ENCODE measurements at regions not wholly inside any gene's neighbourhood (a gene's known extent, or its start where the extent isn't known, plus 50 kb on each side); places are given as distances from the start of the nearest gene placed in this dataset.

DNA sequence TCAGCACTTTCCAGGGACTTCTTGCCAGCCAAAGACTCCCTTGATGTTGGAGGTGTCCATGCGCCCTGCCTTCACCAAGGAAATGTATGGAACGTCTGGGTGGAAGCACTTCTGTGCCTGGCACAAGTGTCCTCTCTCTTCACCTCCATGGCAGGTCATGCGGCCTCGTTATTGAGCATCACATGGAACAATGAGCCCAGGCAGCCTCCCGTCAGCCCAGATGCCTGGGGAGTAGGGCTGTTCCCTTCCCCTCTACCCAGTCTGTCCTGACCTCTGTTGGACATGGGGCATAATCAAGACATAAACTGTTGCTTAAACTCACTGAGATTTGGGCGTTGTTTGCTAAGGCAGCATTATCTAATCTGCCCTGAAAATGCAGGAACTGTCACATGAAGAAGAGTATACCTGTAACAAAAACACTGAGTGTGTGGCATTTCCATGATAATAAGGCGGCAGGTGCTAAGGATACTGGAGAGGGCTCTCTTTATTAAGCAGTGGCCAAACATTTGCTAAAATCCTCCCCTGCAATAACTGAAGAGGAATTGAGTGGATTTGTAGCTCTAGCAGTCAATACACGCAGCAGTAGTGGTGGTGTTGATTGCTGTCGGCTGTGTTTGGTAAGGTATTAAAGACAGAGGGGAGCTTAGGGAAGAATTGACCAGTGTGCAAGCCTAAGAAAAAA is 338.2 kb upstream of the ATP10A start:
- Histone ChIP-seq H3K4me2 (no peak overlapping the region), H3K9me3 (ENCODE audit: low read depth) (no peaks in the 10 kb centered on the region)

DNA sequence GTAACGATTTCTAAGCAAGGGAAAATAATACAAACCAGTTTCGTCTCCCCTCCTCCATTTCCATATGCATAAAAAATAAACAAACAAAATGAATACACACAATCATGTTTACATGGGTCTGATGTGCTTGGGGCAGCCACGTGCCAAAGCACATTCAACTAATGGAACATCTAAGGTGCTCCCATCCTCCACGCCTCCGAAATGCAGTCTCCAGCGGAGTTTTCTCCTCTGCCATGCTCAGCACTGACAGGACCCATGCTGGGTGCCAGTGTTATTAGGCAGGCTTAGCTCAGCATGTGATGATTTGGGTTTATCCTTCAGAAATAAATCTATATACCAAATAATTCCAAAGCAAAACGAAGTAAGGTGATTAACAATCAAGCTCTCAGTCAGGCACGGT is 337.3 kb upstream of the ATP10A start:
- no peak for DNase-seq (ENCODE audit: low spot score)
- no peak overlapping the region for H3K27ac ChIP-seq
- H3K4me3 ChIP-seq: no peak overlapping the region
- no peak overlapping the region for H3K4me2 ChIP-seq
- 59% methylated on average over 8 of the region's 8 CpGs for WGBS (ENCODE audit: low lambda C conversion rate, missing lambda C conversion rate)
- H3K9me3 ChIP-seq (ENCODE audit: low read depth): no peaks in the 10 kb centered on the region
- H3K36me3 ChIP-seq (replicated peaks; ENCODE audit: insufficient read depth, low read depth): no peaks in the 10 kb centered on the region
- no peaks in the 10 kb centered on the region for H3K9me2 ChIP-seq (replicated peaks; ENCODE audit: insufficient read depth)
- H4K20me1 ChIP-seq (ENCODE audit: insufficient read depth, poor library complexity, severe bottlenecking): no peaks in the 10 kb centered on the region
- H3K27me3 ChIP-seq: no peaks in the 10 kb centered on the region
- H2AFZ ChIP-seq: no peak overlapping the region
- TF ChIP-seq EZH2 (IDR thresholded peaks at IDR 0.05; ENCODE audit: borderline replicate concordance): no peak
- no peak for TF ChIP-seq CTCF (IDR thresholded peaks at IDR 0.05; ENCODE audit: poor library complexity)
- TF ChIP-seq EZH2phosphoT487 (IDR thresholded peaks at IDR 0.05; ENCODE audit: low read depth, severe bottlenecking, unreplicated experiment): no peak
- no peaks in the 10 kb centered on the region for H3K4me1 ChIP-seq (ENCODE audit: insufficient read depth)
- no peaks in the 10 kb centered on the region for H3K79me2 ChIP-seq

More for the DNA sequence above, 338.2 kb upstream of the ATP10A start:
- H3K4me1 ChIP-seq (ENCODE audit: insufficient read depth): no peaks in the 10 kb centered on the region
- H3K27me3 ChIP-seq: no peaks in the 10 kb centered on the region
- H3K79me2 ChIP-seq: no peaks in the 10 kb centered on the region
- no peak for DNase-seq (ENCODE audit: low spot score)
- no peak for TF ChIP-seq EZH2 (IDR thresholded peaks at IDR 0.05; ENCODE audit: borderline replicate concordance)
- no peak for TF ChIP-seq EZH2phosphoT487 (IDR thresholded peaks at IDR 0.05; ENCODE audit: low read depth, severe bottlenecking, unreplicated experiment)
- no peak for TF ChIP-seq CTCF (IDR thresholded peaks at IDR 0.05; ENCODE audit: poor library complexity)
- H3K4me3 ChIP-seq: no peak overlapping the region
- H3K27ac ChIP-seq: no peak overlapping the region
- H4K20me1 ChIP-seq (ENCODE audit: insufficient read depth, poor library complexity, severe bottlenecking): no peaks in the 10 kb centered on the region
- no peak overlapping the region for H2AFZ ChIP-seq
- no peaks in the 10 kb centered on the region for H3K9me2 ChIP-seq (replicated peaks; ENCODE audit: insufficient read depth)
- H3K36me3 ChIP-seq (replicated peaks; ENCODE audit: insufficient read depth, low read depth): no peaks in the 10 kb centered on the region
- WGBS (ENCODE audit: low lambda C conversion rate, missing lambda C conversion rate): 56% methylated on average over 9 of the region's 9 CpGs

DNA sequence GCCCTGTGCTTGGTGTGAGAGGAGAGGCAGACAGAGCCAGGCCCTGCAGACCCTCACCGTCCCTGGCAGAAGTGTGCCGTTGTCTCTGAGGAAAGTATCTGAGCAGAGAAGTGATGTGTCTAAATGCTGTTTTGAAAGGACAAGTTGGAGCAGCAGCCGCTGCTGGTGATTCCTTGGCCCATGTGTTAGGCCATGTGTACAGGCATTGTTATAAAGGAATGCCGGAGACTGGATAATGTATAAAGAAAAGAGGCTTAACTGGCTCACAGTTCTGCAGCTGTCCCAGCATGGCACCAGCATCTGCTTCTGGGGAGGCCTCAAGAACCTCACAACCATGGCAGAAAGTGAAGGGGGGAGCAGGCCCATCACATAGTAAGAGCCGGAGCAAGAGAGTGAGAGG is 334.6 kb upstream of the ATP10A start:
- H3K9me3 ChIP-seq (ENCODE audit: low read depth): no peaks in the 10 kb centered on the region
- no peaks in the 10 kb centered on the region for H3K4me1 ChIP-seq (ENCODE audit: insufficient read depth)
- H3K9me2 ChIP-seq (replicated peaks; ENCODE audit: insufficient read depth): no peaks in the 10 kb centered on the region
- H3K4me2 ChIP-seq: no peak overlapping the region
- no peaks in the 10 kb centered on the region for H3K27me3 ChIP-seq
- H3K36me3 ChIP-seq (replicated peaks; ENCODE audit: insufficient read depth, low read depth): no peaks in the 10 kb centered on the region
- H4K20me1 ChIP-seq (ENCODE audit: insufficient read depth, poor library complexity, severe bottlenecking): no peaks in the 10 kb centered on the region
- H2AFZ ChIP-seq: no peak overlapping the region
- TF ChIP-seq EZH2phosphoT487 (IDR thresholded peaks at IDR 0.05; ENCODE audit: low read depth, severe bottlenecking, unreplicated experiment) (no peak), EZH2 (IDR thresholded peaks at IDR 0.05; ENCODE audit: borderline replicate concordance) (no peak), CTCF (IDR thresholded peaks at IDR 0.05; ENCODE audit: poor library complexity) (no peak)
- no peak for DNase-seq (ENCODE audit: low spot score)
- no peaks in the 10 kb centered on the region for H3K79me2 ChIP-seq
- no peak overlapping the region for H3K4me3 ChIP-seq
- 83% methylated on average over 5 of the region's 5 CpGs for WGBS (ENCODE audit: low lambda C conversion rate, missing lambda C conversion rate)
- no peak overlapping the region for H3K27ac ChIP-seq

Measured in hepatocyte (in vitro differentiated cells).